Mesendoderm (in vitro differentiated cells): ENCODE measurements at regions not wholly inside any gene's neighbourhood (a gene's known extent, or its start where the extent isn't known, plus 50 kb on each side); places are given as distances from the start of the nearest gene placed in this dataset.

Experiments
- DNase-seq: peaks from one replicate; pipeline ENCODE4 v3.0.0; 2013
- H2AK5ac ChIP-seq: 2 replicates; pipeline ENCODE4 v1.6.1; 2013; ENCODE audit warnings: low read length, inconsistent platforms
- H2BK120ac ChIP-seq: 2 replicates; pipeline ENCODE4 v1.6.1; 2013; ENCODE audit warnings: low read depth, mild to moderate bottlenecking, low read length, moderate library complexity, mixed read lengths
- H2BK15ac ChIP-seq: replicated peaks from 2 replicates; pipeline ENCODE4 v1.6.1; 2013; ENCODE audit warnings: low read depth, mild to moderate bottlenecking, moderate library complexity
- H2BK5ac ChIP-seq: 2 replicates; pipeline ENCODE4 v1.6.1; 2013; ENCODE audit warnings: low read length, inconsistent platforms
- H3K18ac ChIP-seq: 2 replicates; pipeline ENCODE4 v1.6.1; 2013; ENCODE audit warnings: mild to moderate bottlenecking, low read length, mixed read lengths
- H3K23ac ChIP-seq: one replicate; pipeline ENCODE4 v1.6.1; 2013; ENCODE audit warnings: low read length
- H3K27ac ChIP-seq: 2 replicates; pipeline ENCODE4 v1.5.1; 2013; ENCODE audit warnings: low read depth, mild to moderate bottlenecking, inconsistent platforms, low read length, moderate library complexity
- H3K27me3 ChIP-seq: 2 replicates; pipeline ENCODE4 v1.6.1; 2013; ENCODE audit warnings: low read length, control low read depth, mild to moderate bottlenecking, inconsistent platforms; ENCODE audit not compliant: insufficient read depth, poor library complexity
- H3K36me3 ChIP-seq: 2 replicates; pipeline ENCODE4 v1.6.1; 2013; ENCODE audit warnings: low read length, inconsistent platforms; ENCODE audit not compliant: control insufficient read depth, insufficient read depth
- H3K4ac ChIP-seq: one replicate; pipeline ENCODE4 v1.6.1; 2013; ENCODE audit warnings: low read depth, mild to moderate bottlenecking, low read length, moderate library complexity
- H3K4me1 ChIP-seq: 2 replicates; pipeline ENCODE4 v1.6.1; 2013; ENCODE audit warnings: low read depth, low read length, inconsistent platforms; ENCODE audit not compliant: control insufficient read depth
- H3K4me2 ChIP-seq: 2 replicates; pipeline ENCODE4 v1.6.1; 2013; ENCODE audit warnings: low read length
- H3K4me3 ChIP-seq: 2 replicates; pipeline ENCODE4 v1.5.1; 2013; ENCODE audit warnings: mild to moderate bottlenecking, low read length
- H3K56ac ChIP-seq: one replicate; pipeline ENCODE4 v1.6.1; 2013; ENCODE audit warnings: low read length
- H3K79me1 ChIP-seq: 2 replicates; pipeline ENCODE4 v1.6.1; 2013; ENCODE audit warnings: low read length, inconsistent platforms
- H3K79me2 ChIP-seq: 2 replicates; pipeline ENCODE4 v1.6.1; 2013; ENCODE audit warnings: mild to moderate bottlenecking, low read length; ENCODE audit not compliant: control insufficient read depth, insufficient read depth
- H3K9ac ChIP-seq: 2 replicates; pipeline ENCODE4 v1.6.1; 2013; ENCODE audit warnings: low read length, inconsistent platforms
- H4K5ac ChIP-seq: one replicate; pipeline ENCODE4 v1.6.1; 2013; ENCODE audit warnings: low read length
- H4K8ac ChIP-seq: one replicate; pipeline ENCODE4 v1.6.1; 2013; ENCODE audit warnings: low read depth, mild to moderate bottlenecking, control low read depth, low read length, moderate library complexity
- WGBS: extraction: QIAGEN DNeasy Blood & Tissue Kit; methylation state at CpG from one replicate; pipeline ENCODE4 v1.1.7; 2013; ENCODE audit warnings: low lambda C conversion rate, missing lambda C conversion rate; ENCODE audit not compliant: insufficient coverage; ENCODE audit errors: extremely low coverage; 5-methylcytosine and 5-hydroxymethylcytosine counted together

DNA sequence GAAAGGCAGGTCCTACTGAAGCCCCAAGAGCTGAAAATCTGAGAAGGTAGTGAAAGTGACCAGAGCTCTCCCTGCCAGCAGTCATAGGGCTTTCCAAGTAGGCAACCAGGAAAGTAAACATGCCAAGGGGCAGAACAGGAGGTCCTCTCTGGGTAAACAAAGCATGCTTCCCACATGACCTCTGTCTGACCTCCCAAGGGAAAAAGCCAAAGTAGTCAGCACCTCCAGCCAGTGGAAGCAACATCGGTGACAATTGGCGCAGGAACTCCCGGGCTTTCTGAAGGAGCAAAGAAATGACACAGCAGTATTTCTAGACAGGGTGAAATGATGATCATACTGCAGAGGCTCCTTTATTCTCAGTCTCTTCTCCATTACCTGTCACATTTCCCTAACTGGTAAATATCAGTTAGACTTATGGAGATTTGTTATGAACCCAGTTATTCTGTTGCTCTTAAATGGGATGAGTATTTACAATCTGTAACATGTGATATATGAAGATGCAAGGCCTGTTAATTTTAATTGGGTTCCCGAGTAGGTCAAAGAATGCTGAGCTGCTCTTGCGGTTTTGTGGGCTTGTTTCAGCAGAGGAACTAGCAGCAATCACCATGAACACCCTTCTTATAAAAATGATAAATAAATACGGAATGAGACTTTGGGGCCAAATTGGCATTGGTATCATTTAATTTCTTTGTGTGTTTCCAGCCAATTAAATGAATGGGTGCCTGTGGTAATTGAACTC lies 321.0 kb downstream of the RND3 start:
- H4K5ac ChIP-seq = no peak overlapping the region
- no peaks in the 10 kb centered on the region for H3K27me3 ChIP-seq
- H2BK5ac ChIP-seq = no peak overlapping the region
- no peaks in the 10 kb centered on the region for H3K79me1 ChIP-seq
- no peaks in the 10 kb centered on the region for H3K36me3 ChIP-seq
- H2BK120ac ChIP-seq = no peak overlapping the region
- DNase-seq = no peak
- H3K4me1 ChIP-seq = no peaks in the 10 kb centered on the region
- H3K23ac ChIP-seq = no peak overlapping the region
- no CpG with 5 or more reads among the region's 6 CpGs for WGBS
- H3K4me3 ChIP-seq = no peak overlapping the region
- H3K4me2 ChIP-seq = no peak overlapping the region
- H3K79me2 ChIP-seq = no peaks in the 10 kb centered on the region
- H2AK5ac ChIP-seq = no peak overlapping the region
- H2BK15ac ChIP-seq = no peak overlapping the region
- H4K8ac ChIP-seq = no peak overlapping the region
- H3K4ac ChIP-seq = no peak overlapping the region
- H3K27ac ChIP-seq = no peak overlapping the region
- no peak overlapping the region for H3K18ac ChIP-seq
- H3K56ac ChIP-seq = no peak overlapping the region
- H3K9ac ChIP-seq = no peak overlapping the region

- no peak overlapping the region for H2BK5ac ChIP-seq
- H3K4me3 ChIP-seq = no peak overlapping the region
- H3K36me3 ChIP-seq = no peaks in the 10 kb centered on the region
- H3K4me1 ChIP-seq = no peaks in the 10 kb centered on the region
- no CpG with 5 or more reads among the region's 1 CpG for WGBS
- H4K8ac ChIP-seq = no peak overlapping the region
- H3K23ac ChIP-seq = no peak overlapping the region
- no peak overlapping the region for H2AK5ac ChIP-seq
- no peak overlapping the region for H3K18ac ChIP-seq
- H3K56ac ChIP-seq = no peak overlapping the region
- no peak overlapping the region for H2BK15ac ChIP-seq
- DNase-seq = no peak
- H3K4ac ChIP-seq = no peak overlapping the region
- no peaks in the 10 kb centered on the region for H3K79me1 ChIP-seq
- H3K27me3 ChIP-seq = no peaks in the 10 kb centered on the region
- no peak overlapping the region for H4K5ac ChIP-seq
- no peak overlapping the region for H3K4me2 ChIP-seq
- no peak overlapping the region for H3K27ac ChIP-seq
- no peak overlapping the region for H2BK120ac ChIP-seq
- no peak overlapping the region for H3K9ac ChIP-seq
- no peaks in the 10 kb centered on the region for H3K79me2 ChIP-seq
Observed at GRCh38 chr2:150165988-150166312, 321.5 kb downstream of the RND3 start.

DNA sequence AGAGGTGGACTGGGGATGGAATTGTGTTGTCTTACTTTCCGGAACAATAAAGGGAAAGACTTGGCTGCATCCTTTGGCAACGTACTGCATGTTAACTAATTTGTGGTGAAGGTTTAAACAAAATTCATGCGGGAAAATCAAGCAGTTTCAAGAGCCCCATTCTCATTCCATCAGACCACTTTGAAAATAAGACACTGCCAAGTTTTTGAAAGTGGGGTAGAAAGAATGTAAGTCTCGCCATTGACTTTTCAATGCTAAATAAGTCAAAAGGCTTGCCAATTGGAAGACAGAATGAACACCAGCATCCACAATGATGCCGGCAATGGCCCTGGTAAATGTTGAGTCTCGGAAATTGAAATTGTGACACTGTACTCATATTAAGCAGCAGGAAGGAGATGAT lies 322.0 kb downstream of the RND3 start:
- H3K23ac ChIP-seq = no peak overlapping the region
- H3K27me3 ChIP-seq = no peaks in the 10 kb centered on the region
- no peak overlapping the region for H4K5ac ChIP-seq
- no peak for DNase-seq
- H2AK5ac ChIP-seq = no peak overlapping the region
- H2BK15ac ChIP-seq = no peak overlapping the region
- no peak overlapping the region for H3K4me3 ChIP-seq
- H3K4me1 ChIP-seq = no peaks in the 10 kb centered on the region
- no peak overlapping the region for H3K9ac ChIP-seq
- H3K18ac ChIP-seq = no peak overlapping the region
- no peak overlapping the region for H2BK120ac ChIP-seq
- no CpG with 5 or more reads among the region's 6 CpGs for WGBS
- no peak overlapping the region for H4K8ac ChIP-seq
- H3K4ac ChIP-seq = no peak overlapping the region
- H3K79me2 ChIP-seq = no peaks in the 10 kb centered on the region
- H3K27ac ChIP-seq = no peak overlapping the region
- no peaks in the 10 kb centered on the region for H3K79me1 ChIP-seq
- no peak overlapping the region for H3K56ac ChIP-seq
- H2BK5ac ChIP-seq = no peak overlapping the region
- no peaks in the 10 kb centered on the region for H3K36me3 ChIP-seq
- no peak overlapping the region for H3K4me2 ChIP-seq

DNA sequence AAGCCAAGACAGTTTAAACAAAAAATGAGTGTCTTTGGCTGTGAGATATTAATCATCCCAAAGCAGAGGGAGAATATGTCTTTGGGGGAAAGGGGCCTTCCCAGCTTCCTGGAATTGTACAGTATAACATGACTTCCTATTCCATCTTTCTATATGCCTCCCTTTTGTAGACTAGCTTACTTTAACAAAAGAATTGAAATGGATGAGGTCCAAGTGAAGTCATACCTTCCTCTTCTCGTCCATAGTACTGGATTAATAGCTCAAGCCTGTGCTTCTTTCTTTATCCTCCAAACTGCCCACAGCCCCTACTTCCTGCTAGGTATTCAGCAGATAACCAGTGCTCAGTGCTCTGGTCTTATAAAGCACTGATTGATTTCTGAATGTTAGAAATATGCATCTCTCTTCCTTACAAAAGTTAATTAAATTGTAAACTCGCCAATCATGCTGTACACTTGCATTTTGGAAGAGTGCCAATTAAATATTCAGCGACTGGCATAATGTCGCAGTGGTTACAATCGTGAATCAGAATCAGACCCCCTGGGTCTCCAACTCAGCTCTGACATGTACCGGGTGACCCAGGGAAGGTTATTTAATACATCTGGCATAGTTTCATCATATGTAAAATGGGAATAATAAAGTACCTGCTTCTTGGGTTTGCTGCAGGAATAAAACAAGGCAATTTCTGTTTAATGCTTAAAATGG lies 325.1 kb downstream of the RND3 start:
- no peak overlapping the region for H3K27ac ChIP-seq
- H2BK15ac ChIP-seq = no peak overlapping the region
- no peaks in the 10 kb centered on the region for H3K79me2 ChIP-seq
- H3K4me1 ChIP-seq = no peaks in the 10 kb centered on the region
- H3K56ac ChIP-seq = no peak overlapping the region
- no peak overlapping the region for H3K9ac ChIP-seq
- no peaks in the 10 kb centered on the region for H3K36me3 ChIP-seq
- WGBS = no CpG with 5 or more reads among the region's 6 CpGs
- no peak overlapping the region for H3K4me2 ChIP-seq
- H3K23ac ChIP-seq = no peak overlapping the region
- H2BK5ac ChIP-seq = no peak overlapping the region
- no peaks in the 10 kb centered on the region for H3K79me1 ChIP-seq
- no peak overlapping the region for H3K4me3 ChIP-seq
- H3K18ac ChIP-seq = no peak overlapping the region
- DNase-seq = no peak
- H3K27me3 ChIP-seq = no peaks in the 10 kb centered on the region
- no peak overlapping the region for H3K4ac ChIP-seq
- no peak overlapping the region for H4K8ac ChIP-seq
- H4K5ac ChIP-seq = no peak overlapping the region
- H2BK120ac ChIP-seq = no peak overlapping the region
- no peak overlapping the region for H2AK5ac ChIP-seq

DNA sequence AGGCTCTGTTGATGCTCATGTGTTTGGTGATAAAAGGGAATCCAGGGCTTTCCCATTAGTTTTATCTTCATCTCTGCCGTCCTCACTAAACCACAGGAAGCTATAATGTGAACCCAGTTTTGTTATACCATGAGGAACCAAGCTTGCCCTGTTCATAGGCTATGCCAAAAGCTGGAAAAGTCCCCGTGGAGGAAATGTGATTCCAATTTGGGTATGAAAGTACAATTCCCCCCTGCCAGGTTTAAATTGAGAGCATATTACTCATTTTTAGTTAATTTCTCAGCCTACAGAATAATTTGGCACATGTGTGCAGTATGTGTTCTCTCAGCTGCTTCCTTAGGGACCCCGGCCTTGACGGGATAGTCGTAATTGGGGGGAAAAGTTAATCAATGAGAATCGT lies 327.4 kb downstream of the RND3 start:
- no peak overlapping the region for H2BK5ac ChIP-seq
- no peak overlapping the region for H2BK15ac ChIP-seq
- H3K27ac ChIP-seq = no peak overlapping the region
- H4K5ac ChIP-seq = no peak overlapping the region
- no peaks in the 10 kb centered on the region for H3K79me1 ChIP-seq
- H3K27me3 ChIP-seq = no peaks in the 10 kb centered on the region
- H3K9ac ChIP-seq = no peak overlapping the region
- no CpG with 5 or more reads among the region's 6 CpGs for WGBS
- H3K4me3 ChIP-seq = no peak overlapping the region
- DNase-seq = no peak
- no peak overlapping the region for H3K18ac ChIP-seq
- H2AK5ac ChIP-seq = no peak overlapping the region
- no peak overlapping the region for H3K4me2 ChIP-seq
- no peak overlapping the region for H4K8ac ChIP-seq
- H3K4me1 ChIP-seq = no peaks in the 10 kb centered on the region
- H3K56ac ChIP-seq = no peak overlapping the region
- H3K79me2 ChIP-seq = no peaks in the 10 kb centered on the region
- H2BK120ac ChIP-seq = no peak overlapping the region
- no peak overlapping the region for H3K4ac ChIP-seq
- H3K23ac ChIP-seq = no peak overlapping the region
- no peaks in the 10 kb centered on the region for H3K36me3 ChIP-seq

GRCh38 chr2:150159300-150159699 lies 328.2 kb downstream of the RND3 start:
- H3K4me1 ChIP-seq = no peaks in the 10 kb centered on the region
- no peak overlapping the region for H3K9ac ChIP-seq
- H3K56ac ChIP-seq = no peak overlapping the region
- no peak overlapping the region for H4K5ac ChIP-seq
- H3K27ac ChIP-seq = no peak overlapping the region
- WGBS = no CpG with 5 or more reads among the region's 4 CpGs
- H3K4me3 ChIP-seq = no peak overlapping the region
- no peak overlapping the region for H4K8ac ChIP-seq
- H3K4ac ChIP-seq = no peak overlapping the region
- no peak overlapping the region for H3K18ac ChIP-seq
- H2BK120ac ChIP-seq = no peak overlapping the region
- H3K27me3 ChIP-seq = no peaks in the 10 kb centered on the region
- no peak overlapping the region for H2AK5ac ChIP-seq
- H3K4me2 ChIP-seq = no peak overlapping the region
- no peak overlapping the region for H2BK15ac ChIP-seq
- no peak for DNase-seq
- no peaks in the 10 kb centered on the region for H3K79me1 ChIP-seq
- no peak overlapping the region for H3K23ac ChIP-seq
- no peaks in the 10 kb centered on the region for H3K36me3 ChIP-seq
- no peak overlapping the region for H2BK5ac ChIP-seq
- H3K79me2 ChIP-seq = no peaks in the 10 kb centered on the region
